Mammary epithelial cell (primary cell): ENCODE measurements at regions not wholly inside any gene's neighbourhood (a gene's known extent, or its start where the extent isn't known, plus 50 kb on each side); places are given as distances from the start of the nearest gene placed in this dataset.

Experiments used
- EZH2 ChIP-seq: IDR thresholded peaks from 2 replicates; pipeline ENCODE4 v1.6.1; 2012; ENCODE audit warnings: low read length, inconsistent platforms, borderline replicate concordance
- TF ChIP-seq, protein P1 (sequence below), 2 donors: IDR thresholded peaks in 1 of 2; conservative IDR thresholded peaks in 1 of 2; 2 replicates each; pipeline ENCODE4 v1.5.1; 2011 to 2012; ENCODE audit warnings: inconsistent platforms in 2 of 2, low read length in 2 of 2, mild to moderate bottlenecking in 2 of 2, control low read depth in 1 of 2, low read depth in 1 of 2; ENCODE audit not compliant: insufficient read depth in 1 of 2; ENCODE audit errors: extremely low read depth in 1 of 2

DNA sequence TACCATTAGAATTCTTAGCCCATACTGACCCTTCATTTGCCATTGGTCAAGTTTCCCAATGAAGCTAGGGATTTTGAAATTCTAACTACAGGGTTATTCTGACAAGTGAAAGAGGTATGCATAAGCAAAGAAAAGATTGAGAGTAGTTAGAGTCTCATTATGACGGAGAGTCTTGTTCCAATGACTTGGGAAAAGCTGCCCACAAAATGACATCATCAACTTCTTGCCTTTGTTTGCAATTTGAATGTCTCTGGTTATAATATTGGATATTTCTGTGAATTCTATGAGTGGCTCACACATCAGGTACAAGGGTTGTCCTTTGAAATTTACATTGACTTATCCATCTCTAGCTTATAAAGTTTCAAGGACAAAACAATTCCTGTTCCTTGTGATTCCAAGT is 772.2 kb downstream of the TRIB2 start:
- TF ChIP-seq, protein P1, sequence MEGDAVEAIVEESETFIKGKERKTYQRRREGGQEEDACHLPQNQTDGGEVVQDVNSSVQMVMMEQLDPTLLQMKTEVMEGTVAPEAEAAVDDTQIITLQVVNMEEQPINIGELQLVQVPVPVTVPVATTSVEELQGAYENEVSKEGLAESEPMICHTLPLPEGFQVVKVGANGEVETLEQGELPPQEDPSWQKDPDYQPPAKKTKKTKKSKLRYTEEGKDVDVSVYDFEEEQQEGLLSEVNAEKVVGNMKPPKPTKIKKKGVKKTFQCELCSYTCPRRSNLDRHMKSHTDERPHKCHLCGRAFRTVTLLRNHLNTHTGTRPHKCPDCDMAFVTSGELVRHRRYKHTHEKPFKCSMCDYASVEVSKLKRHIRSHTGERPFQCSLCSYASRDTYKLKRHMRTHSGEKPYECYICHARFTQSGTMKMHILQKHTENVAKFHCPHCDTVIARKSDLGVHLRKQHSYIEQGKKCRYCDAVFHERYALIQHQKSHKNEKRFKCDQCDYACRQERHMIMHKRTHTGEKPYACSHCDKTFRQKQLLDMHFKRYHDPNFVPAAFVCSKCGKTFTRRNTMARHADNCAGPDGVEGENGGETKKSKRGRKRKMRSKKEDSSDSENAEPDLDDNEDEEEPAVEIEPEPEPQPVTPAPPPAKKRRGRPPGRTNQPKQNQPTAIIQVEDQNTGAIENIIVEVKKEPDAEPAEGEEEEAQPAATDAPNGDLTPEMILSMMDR (conservative IDR thresholded peaks at IDR 0.05 in 1 of 2, IDR thresholded peaks at IDR 0.05 in 1 of 2; ENCODE audit: extremely low read depth in 1 of 2, insufficient read depth in 1 of 2, low read depth in 1 of 2, low read length in 2 of 2), result no peak
- no peak for TF ChIP-seq EZH2
